GM21381 (cell line): ENCODE measurements at regions not wholly inside any gene's neighbourhood (a gene's known extent, or its start where the extent isn't known, plus 50 kb on each side); places are given as distances from the start of the nearest gene placed in this dataset.

Experiments used
- ATAC-seq: cut with Tn5 transposase; IDR thresholded peaks from one replicate; pipeline ENCODE4 v1.9.1; 2021; ENCODE audit warnings: mild to moderate bottlenecking, moderate library complexity; ENCODE audit not compliant: unreplicated experiment

- no peak for ATAC-seq
Measured at GRCh38 chrX:45261005-45261404, 60.3 kb upstream of the DIPK2B start.

- no peak for ATAC-seq
Measured at GRCh38 chrX:45258731-45259402, 58.2 kb upstream of the DIPK2B start.
